CD4-positive, alpha-beta T cell (primary cell): ENCODE measurements at regions not wholly inside any gene's neighbourhood (a gene's known extent, or its start where the extent isn't known, plus 50 kb on each side); places are given as distances from the start of the nearest gene placed in this dataset.

Experiments
- ATAC-seq: fragments of 200-7000 bp; cut with Tn5 transposase; one replicate; pipeline ENCODE4 v1.10.0; 2022; ENCODE audit warnings: mild to moderate bottlenecking; ENCODE audit not compliant: poor library complexity
- CTCF ChIA-PET: fragments of 350-600 bp; sonication (Branson Sonifier 250); formaldehyde crosslinking; loops from one replicate; lab custom pipeline; 2021; ENCODE audit warnings: antibody characterized with exemption, inconsistent platforms; lab: Charles Lee
- POLR2A ChIA-PET: fragments of 350-600 bp; sonication (Branson Sonifier 250); formaldehyde crosslinking; loops from one replicate; lab custom pipeline; 2021; ENCODE audit warnings: antibody characterized with exemption, inconsistent platforms; lab: Charles Lee
- DNase-seq, 14 experiments: peaks; one replicate each; pipeline ENCODE4 v3.0.0-alpha.2; 2013 to 2020; ENCODE audit warnings: mixed read lengths in 2 of 14
- H3K27ac ChIP-seq, 2 donors: one replicate each; pipeline versions ENCODE4 v1.5.1 to v1.7.0; 2013; ENCODE audit warnings: low read length in 2 of 2, low read depth in 1 of 2, mild to moderate bottlenecking in 1 of 2
- H3K27me3 ChIP-seq, 2 experiments: 1 replicate in 1 of 2; 2 replicates in 1 of 2; pipeline versions ENCODE4 v1.6.1 to v1.7.0; 2013; ENCODE audit warnings: low read length in 2 of 2, control low read depth in 1 of 2, mild to moderate bottlenecking in 1 of 2, moderate library complexity in 1 of 2; ENCODE audit not compliant: insufficient read depth in 2 of 2, control insufficient read depth in 1 of 2
- H3K36me3 ChIP-seq: one replicate; pipeline ENCODE4 v1.6.1; 2013; ENCODE audit warnings: low read length, control low read depth; ENCODE audit not compliant: insufficient read depth
- H3K4me1 ChIP-seq: one replicate; pipeline ENCODE4 v1.6.1; 2013; ENCODE audit warnings: low read length, control low read depth; ENCODE audit not compliant: insufficient read depth
- H3K4me3 ChIP-seq: one replicate; pipeline ENCODE4 v1.5.1; 2013; ENCODE audit warnings: mild to moderate bottlenecking, low read length, moderate library complexity
- H3K9me3 ChIP-seq, 2 experiments: 1 replicate in 1 of 2; 2 replicates in 1 of 2; pipeline versions ENCODE4 v1.6.1 to v1.7.0; 2013; ENCODE audit warnings: low read length in 2 of 2, mild to moderate bottlenecking in 2 of 2, control low read depth in 1 of 2, moderate library complexity in 1 of 2; ENCODE audit not compliant: control insufficient read depth in 1 of 2, insufficient read depth in 1 of 2
- H3K27ac Mint-ChIP-seq: one replicate; pipeline ENCODE4 v1.8.0; 2020; ENCODE audit warnings: mixed read lengths
- H3K27me3 Mint-ChIP-seq: one replicate; pipeline ENCODE4 v1.8.0; 2021; ENCODE audit warnings: mixed read lengths
- H3K36me3 Mint-ChIP-seq: one replicate; pipeline ENCODE4 v1.8.0; 2021; ENCODE audit warnings: low read depth, mixed read lengths
- H3K4me1 Mint-ChIP-seq: one replicate; pipeline ENCODE4 v1.8.0; 2021; ENCODE audit warnings: low read depth, mixed read lengths
- H3K4me3 Mint-ChIP-seq: one replicate; pipeline ENCODE4 v1.8.0; 2020; ENCODE audit warnings: mild to moderate bottlenecking, mixed read lengths
- H3K9me3 Mint-ChIP-seq: one replicate; pipeline ENCODE4 v1.8.0; 2020; ENCODE audit warnings: mixed read lengths
- CTCF ChIP-seq: fragments of 200-600 bp; IDR thresholded peaks from one replicate; pipeline ENCODE4 v1.8.0; 2022; ENCODE audit warnings: antibody characterized with exemption, mild to moderate bottlenecking
- intact Hi-C, 2 experiments: fragments of 100-400 bp; cut with DNase I in 1 of 2; cut with micrococcal nuclease in 1 of 2; formaldehyde crosslinking; loops; one replicate each; pipeline versions ENCODE4 v1.15.1 to v1.9.0; 2023 to 2025; cut with DNase I, micrococcal nuclease

- Histone ChIP-seq H3K27ac (no peak overlapping the region), H3K9me3 (peaks cover 9 to 68% of the 10 kb centered on the region in 2 experiments), H3K36me3 (no peaks in the 10 kb centered on the region), H3K4me1 (no peaks in the 10 kb centered on the region), H3K27me3 (no peaks in the 10 kb centered on the region), H3K4me3 (no peak overlapping the region)
- H3K9me3 Mint-ChIP-seq, result peaks cover 4% of the 10 kb centered on the region
- no peak overlapping the region for H3K27ac Mint-ChIP-seq
- ChIA-PET POLR2A (no interaction called here), CTCF (no interaction called here)
- ATAC-seq (no peak), DNase-seq (no peak)
- no peak overlapping the region for H3K4me3 Mint-ChIP-seq
- H3K27me3 Mint-ChIP-seq, result no peaks in the 10 kb centered on the region
- intact Hi-C loops, result no loop called here
- no peak for TF ChIP-seq CTCF
- H3K36me3 Mint-ChIP-seq, result no peaks in the 10 kb centered on the region
- no peaks in the 10 kb centered on the region for H3K4me1 Mint-ChIP-seq
These were observed 1153.7 kb downstream of the BRD1 start for GRCh38 chr22:48673806-48674500.

GRCh38 chr22:48672387-48672786 is 1155.3 kb downstream of the BRD1 start:
- intact Hi-C loops, result no loop called here
- no peaks in the 10 kb centered on the region for H3K4me1 Mint-ChIP-seq
- CTCF ChIA-PET, result no interaction called here
- Histone ChIP-seq H3K27ac (no peak overlapping the region), H3K27me3 (no peaks in the 10 kb centered on the region), H3K4me3 (no peak overlapping the region), H3K9me3 (peaks cover 9 to 59% of the 10 kb centered on the region in 2 experiments), H3K36me3 (no peaks in the 10 kb centered on the region), H3K4me1 (no peaks in the 10 kb centered on the region)
- H3K27ac Mint-ChIP-seq, result no peak overlapping the region
- H3K9me3 Mint-ChIP-seq, result peaks cover 4% of the 10 kb centered on the region
- no peak for ATAC-seq
- H3K27me3 Mint-ChIP-seq, result no peaks in the 10 kb centered on the region
- no peaks in the 10 kb centered on the region for H3K36me3 Mint-ChIP-seq
- H3K4me3 Mint-ChIP-seq, result no peak overlapping the region
- POLR2A ChIA-PET, result no interaction called here
- no peak for DNase-seq
- TF ChIP-seq CTCF, result no peak

- H3K9me3 Mint-ChIP-seq, result peaks cover 4% of the 10 kb centered on the region
- H3K27me3 ChIP-seq, result no peaks in the 10 kb centered on the region
- H3K27ac ChIP-seq, result no peak overlapping the region
- no peak overlapping the region for H3K27ac Mint-ChIP-seq
- ATAC-seq (no peak), DNase-seq (no peak)
- H3K36me3 ChIP-seq, result no peaks in the 10 kb centered on the region
- H3K4me1 Mint-ChIP-seq, result no peaks in the 10 kb centered on the region
- intact Hi-C loops, result no loop called here
- peaks cover 9 to 60% of the 10 kb centered on the region in 2 experiments for H3K9me3 ChIP-seq
- no peak overlapping the region for H3K4me3 Mint-ChIP-seq
- H3K27me3 Mint-ChIP-seq, result no peaks in the 10 kb centered on the region
- TF ChIP-seq CTCF, result no peak
- POLR2A ChIA-PET, result no interaction called here
- CTCF ChIA-PET, result no interaction called here
- H3K4me3 ChIP-seq, result no peak overlapping the region
- H3K36me3 Mint-ChIP-seq, result no peaks in the 10 kb centered on the region
- H3K4me1 ChIP-seq, result no peaks in the 10 kb centered on the region
These were observed 1156.9 kb downstream of the BRD1 start for GRCh38 chr22:48670731-48671130.
